ENCODE measurements at regions not wholly inside any gene's neighbourhood (a gene's known extent, or its start where the extent isn't known, plus 50 kb on each side); places are given as distances from the start of the nearest gene placed in this dataset.
"Not testable (repeated sequence)": the region's sequence is repeated elsewhere in the genome, so short reads cannot be mapped to it uniquely, and the experiment has no call there.

DNA sequence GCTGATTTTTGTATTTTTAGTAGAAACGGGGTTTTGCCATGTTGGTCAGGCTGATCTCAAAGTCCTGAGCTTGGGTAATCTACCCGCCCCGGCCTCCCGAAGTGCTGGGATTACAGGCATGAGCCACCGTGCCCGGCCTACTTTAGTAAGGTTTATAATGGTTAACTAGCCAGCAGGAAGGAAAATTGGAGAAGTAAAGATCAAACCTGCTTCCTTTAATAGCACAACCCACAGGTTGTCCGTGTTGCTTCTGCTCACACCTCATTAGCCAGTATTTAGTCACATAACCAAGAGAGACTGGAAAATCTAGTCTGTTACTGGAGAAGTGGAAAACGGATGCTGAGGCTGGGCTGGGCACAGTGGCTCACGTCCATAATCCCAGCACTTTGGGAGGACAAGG lies 51.9 kb upstream of the TBL1XR1 start:
- no peak for DNase-seq

DNA sequence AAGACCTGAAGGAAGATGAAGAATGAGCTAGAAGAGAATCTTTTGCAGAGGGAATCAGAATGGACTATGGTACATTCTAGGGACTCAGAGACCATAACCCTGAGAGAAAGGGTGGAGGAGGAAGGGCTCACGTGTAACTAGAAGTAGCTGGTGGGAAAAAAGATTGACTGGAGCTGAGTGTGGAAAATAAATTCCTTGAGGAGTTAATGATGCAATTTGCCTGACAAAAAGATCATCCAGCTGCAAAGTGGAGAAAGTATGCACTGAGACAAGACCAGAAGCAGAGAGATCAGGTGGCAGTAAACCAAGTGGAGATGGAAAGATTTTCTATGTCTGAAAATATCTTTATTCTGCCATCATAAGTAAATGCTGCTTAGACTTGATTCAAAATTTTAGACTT lies 52.9 kb upstream of the TBL1XR1 start:
- DNase-seq: no peak

DNA sequence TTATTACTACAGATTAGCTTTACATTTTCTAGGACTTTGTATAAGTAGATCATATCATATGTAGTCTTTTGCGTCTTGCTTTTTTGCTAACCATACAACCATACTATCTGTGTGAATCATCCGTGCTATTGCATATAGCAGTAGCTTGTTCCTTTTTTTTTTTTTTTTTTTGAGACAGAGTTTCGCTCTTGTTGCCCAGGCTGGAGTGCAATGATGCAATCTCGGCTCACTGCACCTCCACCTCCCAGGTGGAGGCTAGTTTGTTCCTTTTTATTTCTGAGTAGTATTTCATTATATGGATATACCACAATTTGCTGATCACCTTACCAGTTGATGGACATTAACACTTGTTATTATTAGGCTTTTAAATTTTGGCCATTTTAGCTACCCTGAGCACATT lies 54.5 kb upstream of the TBL1XR1 start:
- no peak for DNase-seq

DNA sequence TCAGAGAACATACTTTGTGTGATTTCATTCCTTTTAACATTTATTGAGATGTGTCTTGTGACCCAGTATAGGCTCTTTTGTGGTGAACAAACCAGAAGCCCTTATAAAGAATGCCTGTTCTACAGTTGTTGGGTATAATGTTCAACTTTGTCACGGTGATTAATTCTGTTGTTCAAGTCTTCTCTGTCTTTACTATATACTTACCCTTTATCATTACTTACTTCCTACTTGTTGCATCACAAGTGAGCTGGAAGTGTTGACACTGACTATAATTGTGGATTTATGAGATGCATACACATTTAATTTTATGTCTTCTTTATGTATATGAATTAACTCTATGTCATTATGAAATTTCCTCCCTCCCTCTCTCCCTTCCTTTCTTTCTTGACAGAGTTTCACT lies 59.7 kb upstream of the TBL1XR1 start:
- no peak for DNase-seq

DNA sequence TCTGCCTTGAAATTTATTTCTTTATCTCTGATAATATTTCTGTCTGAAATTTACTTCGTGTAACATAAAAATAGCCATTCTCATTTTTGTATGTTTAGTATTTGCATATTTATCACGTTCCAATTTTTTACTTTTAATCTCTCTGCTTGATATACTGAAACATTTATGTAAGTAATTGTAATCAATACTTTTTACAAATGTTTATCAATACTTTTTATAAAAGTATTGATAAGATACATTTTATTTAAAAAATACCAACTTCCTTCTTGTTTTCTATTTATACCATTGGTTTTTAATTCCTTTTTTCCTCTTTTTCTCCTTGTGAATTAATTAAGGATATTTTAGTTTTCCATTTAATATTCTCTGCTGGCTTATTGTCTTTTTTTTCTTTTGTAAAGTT lies 60.3 kb upstream of the TBL1XR1 start:
- no peak for DNase-seq

DNA sequence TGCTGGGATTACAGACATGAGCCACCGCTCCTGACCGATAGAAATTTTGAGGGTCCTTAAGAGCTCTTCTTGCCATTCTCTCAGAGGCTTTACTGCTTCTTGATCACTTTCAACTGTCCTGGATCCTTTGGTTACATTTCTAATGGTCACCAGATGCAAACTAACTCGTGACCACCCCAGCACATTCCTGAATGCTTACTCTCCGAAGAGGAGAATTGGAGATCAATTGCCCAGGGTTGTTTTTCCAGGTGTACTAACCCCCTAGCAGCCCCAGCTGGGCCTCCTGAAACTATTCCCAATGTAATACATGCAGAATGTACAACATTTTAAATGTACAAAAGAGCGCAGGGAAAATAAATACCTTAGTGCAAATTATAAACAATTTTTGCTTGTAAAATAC lies 65.1 kb upstream of the TBL1XR1 start:
- no peak for DNase-seq

DNA sequence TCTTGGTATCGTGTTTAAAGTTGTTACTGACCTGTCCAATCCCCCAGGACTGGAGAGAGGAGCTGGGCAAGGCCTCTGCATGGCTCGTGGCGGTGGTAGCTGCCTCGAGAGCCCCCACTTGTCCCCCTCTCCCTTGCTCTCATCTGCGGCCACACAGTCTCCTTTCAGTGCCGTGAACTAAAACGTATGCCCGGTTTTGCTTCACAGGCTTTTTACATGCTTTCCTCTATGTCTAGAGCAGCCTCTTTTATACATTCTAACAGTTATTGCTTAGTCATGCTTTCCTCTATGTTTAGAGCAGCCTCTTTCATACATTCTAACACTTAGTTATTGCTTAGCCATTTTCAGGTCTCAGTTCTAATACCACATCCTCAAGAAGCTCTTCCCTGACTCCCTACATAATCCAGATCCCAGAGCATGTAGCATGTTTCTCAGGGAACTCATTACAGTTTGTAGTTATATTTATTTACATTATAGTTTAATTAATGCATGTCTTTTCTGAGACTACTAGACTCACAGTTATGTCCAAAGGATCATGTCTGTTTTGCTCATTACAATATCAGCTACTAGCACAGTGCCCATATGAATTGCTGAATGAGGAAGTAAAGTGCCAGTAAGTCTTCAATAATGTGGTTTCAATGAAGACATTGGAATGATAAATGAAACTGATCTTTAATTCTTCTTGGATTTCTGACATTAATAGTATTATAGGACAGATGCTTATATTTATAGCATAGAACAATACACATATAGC lies 66.5 kb upstream of the TBL1XR1 start:
- no peak for DNase-seq

DNA sequence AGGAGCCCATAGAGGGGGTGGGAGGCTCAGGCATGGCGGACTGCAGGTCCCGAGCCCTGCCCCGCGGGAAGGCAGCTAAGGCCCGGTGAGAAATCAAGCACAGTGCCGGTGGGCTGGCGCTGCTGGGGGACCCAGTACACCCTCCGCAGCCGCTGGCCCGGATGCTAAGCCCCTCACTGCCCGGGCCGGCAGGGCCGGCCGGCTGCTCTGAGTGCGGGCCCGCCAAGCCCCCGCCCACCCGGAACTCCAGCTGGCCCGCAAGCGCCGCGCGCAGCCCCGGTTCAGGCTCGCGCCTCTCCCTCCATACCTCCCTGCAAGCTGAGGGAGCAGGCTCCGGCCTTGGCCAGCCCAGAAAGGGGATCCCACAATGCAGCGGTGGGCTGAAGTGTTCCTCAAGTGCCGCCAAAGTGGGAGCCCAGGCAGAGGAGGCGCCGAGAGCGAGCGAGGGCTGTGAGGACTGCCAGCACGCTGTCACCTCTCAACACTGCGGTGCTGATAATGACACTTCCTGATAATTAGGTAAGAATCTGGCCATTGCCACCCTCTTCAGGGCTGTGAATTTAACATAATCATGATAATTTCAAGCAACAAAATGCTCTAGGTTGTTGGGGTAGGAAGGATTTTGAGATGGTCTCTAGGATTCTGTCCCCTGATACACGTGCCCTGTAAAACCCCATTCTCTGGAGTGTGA lies 74.7 kb upstream of the TBL1XR1 start:
- not testable (repeated sequence) for DNase-seq

DNA sequence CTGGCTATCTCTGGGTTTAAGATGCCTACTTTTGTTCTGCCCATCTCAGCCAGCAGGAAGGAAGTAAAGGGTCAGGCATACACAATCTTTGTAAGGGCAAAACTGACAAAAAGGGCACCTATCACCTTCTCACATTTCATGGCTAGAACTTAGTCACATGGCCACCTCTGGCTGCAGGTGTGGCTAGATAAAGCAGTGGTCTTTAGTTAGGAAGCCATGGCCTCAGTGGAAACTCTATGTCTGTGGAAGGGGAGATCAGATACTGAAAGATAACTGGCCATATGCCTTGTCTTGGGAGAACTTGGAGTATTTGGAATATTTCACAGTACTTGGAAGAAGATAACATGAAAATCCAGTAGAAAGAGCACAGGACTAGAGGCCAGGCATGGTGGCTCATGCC lies 80.7 kb upstream of the TBL1XR1 start:
- no peak for DNase-seq

DNA sequence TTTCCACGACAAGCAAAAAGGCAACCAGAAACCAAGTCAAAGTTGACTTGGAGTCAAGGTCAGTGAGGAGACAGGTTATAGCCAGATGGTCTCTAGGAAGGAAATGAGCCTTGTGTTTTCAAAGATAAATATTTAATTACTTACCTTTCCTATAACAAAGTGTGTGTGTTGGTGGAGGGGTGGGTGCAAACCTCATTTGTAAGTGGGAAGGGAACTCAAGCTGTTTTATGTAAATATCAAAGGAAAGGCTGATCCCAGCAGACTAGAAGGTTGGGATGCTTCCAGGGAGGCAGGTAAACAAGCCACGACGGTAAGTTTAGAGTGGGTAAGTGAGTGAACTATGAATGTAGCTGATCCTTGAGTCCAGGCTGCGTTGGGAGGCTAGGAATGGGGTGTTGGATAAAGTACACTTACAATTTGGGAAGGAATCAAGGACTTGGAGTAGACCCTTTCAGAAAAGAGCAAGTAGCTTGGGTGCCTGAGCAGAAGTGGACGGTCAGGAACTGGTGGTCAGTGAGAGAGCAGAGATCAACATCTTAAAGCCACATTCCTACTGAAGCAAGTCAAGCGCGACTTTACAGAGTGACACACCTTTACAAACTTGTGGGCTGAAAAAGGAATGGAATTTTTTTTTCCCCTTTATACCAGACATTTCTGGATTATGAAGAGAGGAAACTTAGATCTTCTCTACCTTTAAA lies 82.0 kb upstream of the TBL1XR1 start:
- no peak for DNase-seq

DNA sequence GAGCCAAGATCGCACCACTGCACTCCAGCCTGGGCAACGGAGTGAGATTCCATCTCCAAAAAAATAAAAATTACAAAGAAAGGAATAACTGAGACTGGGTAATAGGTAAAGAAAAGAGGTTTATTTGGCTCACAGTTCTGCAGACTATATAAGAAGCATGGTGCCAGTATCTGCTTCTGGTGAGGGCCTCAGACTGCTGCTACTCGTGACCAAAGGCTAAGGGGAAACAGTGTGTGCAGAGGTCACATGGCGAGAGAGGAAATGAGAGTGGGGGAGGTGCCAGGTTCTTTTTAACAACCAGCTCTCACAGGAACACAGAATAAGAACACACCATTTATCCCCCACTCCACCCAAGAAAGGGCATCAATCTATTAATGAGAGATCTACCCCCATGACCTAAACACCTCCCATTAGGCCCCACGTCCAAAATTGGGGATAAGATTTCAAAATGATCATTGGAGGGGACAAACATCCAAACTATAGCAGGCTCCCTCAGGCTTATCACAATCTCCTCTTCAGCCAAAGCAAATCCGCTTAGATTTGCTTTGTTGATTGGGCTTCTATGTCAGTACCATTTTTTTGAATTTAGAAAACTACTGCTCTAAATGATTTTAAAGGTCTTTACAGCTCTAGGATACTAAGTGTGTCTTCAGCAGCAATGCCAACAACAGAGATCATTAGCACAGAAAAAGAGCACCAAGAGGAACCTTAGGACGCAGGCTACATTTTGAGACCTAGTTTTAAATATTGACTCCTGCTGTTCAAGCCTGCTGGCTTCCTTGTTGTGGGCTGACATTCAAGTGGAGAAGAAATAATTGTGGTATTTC lies 84.2 kb upstream of the TBL1XR1 start:
- DNase-seq: no peak

DNA sequence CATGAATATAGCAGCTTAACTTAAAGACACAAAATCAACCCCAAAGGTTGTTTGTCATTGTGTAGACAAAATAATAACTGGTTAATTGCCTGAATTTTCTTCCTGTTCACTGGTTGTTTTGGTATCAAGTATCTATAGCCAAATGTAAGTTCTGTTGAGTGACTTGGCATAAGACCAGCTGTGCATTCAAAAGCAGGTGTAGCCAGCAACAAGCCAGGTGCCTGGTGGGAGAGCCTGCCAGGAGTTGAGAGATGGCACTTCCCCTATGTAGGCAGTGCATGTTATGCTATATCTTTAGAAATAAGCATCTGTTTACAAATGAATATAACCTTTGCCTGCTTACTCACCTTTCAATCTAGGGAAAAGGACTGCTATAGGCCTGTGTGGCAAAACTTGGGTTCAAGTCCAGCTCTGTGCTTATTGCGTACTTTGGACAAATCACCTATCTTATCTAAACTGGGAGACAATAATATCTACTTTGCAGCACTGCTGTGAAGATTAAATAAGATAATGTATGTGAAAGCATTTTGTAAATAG lies 84.9 kb upstream of the TBL1XR1 start:
- no peak for DNase-seq

DNA sequence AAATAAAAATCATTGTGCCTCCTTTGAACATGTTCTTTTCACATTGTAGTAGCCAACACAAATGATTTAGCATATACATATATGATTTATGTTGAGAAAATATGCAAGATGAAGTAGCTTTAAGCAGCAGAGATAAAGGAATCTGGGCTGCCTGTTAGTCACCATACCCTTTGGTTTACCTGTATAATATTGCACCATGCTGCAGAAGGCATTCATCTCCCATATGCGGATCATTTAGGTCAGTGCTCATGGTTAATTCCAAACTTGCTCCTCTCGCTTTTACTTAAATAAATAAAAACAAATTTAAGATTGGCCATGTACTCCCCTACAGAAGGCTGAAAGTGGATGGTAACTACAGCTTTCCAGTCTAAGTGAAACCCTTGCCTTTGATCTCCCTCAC lies 86.7 kb upstream of the TBL1XR1 start:
- DNase-seq: no peak

DNA sequence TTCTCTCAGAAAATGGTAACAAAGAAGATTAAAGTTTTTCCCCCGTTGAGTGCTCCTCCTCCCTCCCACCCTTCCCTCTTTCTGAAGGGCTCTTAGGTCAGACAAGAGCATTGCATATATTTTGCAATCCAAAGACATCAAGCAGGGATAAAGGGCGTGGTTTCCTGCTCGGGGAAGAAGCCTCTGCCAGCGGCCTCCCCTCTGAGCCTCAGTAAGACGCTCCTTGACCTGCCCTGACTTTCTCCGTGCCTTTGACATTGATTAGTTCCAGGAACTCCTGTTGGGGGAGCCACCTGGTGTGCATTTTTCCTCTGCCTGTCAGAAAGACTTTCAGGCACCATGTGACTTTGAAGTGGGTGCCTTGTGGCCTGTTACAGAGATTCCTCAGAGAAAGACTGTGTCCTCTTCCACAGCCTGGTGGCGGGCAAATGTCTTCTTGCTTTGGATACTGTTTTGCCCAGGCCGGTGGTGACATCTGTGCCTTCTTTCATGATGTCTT lies 87.2 kb upstream of the TBL1XR1 start:
- DNase-seq: peak; percentile 1

DNA sequence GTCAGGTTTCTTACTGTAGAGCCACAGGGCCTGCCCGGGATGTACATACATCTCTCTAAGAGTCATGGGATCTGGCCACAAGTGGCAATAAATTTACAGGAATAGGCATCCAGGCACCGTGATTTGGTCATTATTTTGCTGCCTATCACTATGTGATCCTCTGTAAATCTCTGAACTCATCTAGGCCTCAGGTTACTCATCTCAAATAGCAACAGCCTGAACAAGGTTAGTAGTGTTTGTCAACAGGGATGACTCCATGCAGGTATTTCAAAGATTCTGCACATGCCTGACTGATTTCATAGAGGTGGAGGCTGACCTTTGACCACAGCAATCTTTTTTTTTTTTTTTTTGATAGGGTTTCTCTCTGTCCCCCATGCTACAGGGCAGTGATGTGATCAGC lies 88.8 kb upstream of the TBL1XR1 start:
- no peak for DNase-seq

DNA sequence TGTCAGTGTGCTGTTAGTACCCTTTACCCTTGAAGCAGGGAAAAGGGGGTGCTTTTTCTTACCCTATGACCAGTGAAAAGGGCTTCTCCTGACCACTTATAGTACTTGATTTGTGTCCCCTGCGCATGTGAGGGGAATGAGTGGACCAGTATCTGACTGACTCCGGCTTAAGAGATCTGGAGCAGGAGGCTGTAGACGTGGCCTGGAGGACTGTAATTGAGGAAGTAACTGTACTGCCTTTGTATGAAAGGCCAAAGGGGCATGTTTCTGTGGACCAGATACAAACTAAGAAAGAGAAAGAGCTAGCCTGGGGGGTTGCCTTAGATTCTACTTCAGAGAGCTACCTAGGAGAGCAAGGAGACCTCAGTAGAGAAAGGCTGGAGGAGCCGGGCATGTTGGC lies 89.9 kb upstream of the TBL1XR1 start:
- DNase-seq: no peak

DNA sequence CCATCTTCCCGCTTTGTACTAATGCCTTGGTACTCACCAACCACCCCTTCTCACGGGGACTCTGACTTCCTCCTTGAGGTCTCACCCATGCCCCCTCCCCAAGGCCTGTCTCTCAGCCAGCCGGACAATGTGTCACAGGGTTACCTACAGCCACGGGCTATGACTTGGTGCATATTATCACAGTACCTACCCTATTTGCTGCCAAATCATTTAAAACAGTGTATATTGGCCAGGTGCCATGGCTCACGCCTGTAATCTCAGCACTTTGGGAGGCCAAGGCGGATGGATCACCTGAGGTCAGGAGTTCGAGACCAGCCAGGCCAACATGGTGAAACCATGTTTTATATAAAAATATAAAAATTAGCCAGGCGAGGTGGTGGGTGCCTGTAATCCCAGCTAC lies 93.4 kb upstream of the TBL1XR1 start:
- DNase-seq: no peak

DNA sequence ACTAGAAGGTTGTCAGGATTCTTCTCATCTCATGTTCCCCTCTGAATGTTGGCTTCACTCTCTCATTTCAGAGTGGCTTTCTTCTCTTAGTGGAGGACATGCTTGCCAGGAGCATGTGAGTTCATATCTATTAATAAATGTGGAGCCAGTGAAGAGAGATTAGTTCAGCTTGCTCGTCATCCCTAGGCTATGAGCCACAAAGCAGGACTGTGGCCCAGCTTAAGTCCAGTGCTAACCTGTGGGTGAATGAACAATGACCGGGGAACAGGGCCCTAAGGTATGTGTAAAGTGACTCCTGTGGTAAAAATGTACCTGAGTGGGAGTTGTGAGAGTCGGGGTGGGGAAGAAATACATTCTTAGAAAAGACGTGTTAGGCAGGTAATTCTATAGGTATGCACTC lies 96.9 kb upstream of the TBL1XR1 start:
- no peak for DNase-seq

DNA sequence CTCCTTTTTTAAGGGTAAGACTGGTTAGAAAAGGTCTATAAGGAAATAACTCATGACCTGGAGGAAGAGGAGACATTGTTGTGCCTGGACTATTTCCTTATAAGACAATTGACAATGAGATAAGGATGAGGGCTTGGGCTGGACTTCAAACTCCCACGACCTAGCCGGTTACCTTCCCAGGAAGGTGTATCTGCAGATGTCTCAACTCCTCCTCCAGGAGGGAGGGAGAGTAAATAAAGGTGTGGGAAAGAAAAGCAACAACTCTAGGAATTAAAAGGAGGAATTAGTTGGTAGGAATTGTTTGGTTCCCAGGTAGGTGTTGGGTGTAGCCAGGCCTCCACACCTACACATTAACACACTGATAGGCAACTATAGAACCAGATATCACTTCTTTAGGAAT lies 97.8 kb upstream of the TBL1XR1 start:
- DNase-seq: no peak

DNA sequence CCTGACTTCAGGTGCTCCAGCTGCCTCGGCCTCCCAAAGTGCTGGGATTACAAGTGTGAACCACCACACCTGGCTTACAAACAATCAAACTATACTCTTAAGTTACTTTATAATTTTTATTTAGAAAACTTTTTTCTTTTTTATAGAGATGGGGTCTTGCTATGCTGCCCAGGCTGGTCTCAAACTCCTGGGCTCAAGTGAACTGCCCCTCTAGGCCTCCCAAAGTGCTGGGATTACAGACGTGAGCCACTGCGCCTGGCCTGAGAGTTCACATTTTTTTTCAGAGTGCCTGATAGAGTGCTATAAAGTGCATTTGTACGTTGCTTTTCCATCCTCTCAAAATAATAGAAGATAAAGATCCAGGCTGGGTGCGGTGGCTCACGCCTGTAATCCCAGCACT lies 102.0 kb upstream of the TBL1XR1 start:
- no peak for DNase-seq

DNA sequence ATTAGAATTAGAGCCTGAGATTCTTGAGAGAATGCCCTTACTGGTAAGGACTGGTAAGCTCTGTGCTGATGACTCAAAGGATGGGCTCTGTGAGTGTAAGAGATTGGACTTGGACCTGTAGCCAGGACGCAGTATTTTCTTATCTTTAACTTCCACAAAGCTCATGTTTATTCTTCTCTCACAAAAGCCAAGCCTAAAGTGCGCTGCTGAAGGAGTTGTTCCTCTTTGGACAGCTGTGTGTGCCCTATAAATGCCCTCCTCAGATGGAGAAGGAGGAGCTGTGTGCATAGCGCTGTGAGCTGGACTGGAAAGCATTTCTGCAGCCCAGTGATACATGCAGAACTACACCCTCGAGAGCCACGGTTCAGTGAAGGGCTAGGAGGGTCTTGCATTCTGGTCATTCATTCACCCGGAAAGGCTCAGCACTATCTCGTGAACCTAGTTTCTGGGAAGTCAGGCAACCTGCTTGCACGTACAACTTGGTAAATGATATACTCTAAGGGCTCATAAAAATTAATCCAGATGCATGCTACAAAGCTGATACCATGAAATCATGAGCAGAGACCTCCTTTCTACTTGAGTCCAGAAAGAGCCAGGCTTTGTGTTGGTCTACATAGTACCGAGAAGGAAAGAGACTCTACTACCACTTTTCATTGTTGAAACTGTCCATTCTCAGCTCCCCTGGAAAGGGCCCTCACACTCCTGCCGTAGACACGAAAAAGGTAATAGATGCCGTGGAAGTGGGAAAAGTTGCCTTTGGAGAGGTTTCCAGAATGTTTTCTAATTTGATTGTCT lies 103.0 kb upstream of the TBL1XR1 start:
- no peak for DNase-seq

DNA sequence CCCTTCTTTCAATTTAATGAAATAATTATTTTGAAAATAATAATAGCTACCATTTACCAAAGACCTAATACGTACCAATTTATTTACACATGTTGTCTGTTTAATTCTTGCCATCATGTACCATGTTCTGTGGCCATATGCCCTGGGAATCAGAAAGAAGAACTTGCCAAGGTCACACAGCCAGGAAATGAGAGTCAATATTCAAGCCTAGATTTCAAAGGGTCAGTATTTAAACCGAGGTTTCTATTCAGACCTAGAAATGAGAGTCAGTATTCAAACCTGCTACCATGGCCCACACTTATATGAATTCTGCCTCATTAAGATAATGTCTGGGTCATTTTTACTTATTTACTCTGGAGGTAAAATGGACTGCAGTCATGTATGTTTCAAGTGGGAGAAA lies 103.6 kb upstream of the TBL1XR1 start:
- DNase-seq: no peak
